ENCODE measurements at regions not wholly inside any gene's neighbourhood (a gene's known extent, or its start where the extent isn't known, plus 50 kb on each side); places are given as distances from the start of the nearest gene placed in this dataset.

DNA sequence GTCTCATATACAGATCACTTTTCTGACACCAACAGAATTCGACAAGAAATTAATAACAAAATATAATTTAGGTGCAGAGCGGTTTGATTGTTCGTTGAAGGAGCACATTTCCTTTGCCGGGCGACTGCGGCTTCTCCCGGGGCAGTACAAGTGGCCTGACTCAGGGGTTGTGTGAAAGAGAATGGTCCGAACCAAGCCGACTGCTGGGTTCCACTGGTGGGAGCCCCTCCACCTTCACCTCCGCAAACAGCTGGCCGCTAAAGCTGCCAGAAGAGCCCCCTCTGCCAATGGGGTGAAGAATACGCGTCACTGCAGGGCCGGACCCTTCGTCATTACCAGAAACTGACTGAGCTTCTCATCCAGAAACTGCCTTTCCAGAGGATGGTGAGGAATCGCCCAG lies 156.0 kb upstream of the IFNE start:
- TF ChIP-seq CTCF (IDR thresholded peaks at IDR 0.05), result no peak
- TF ChIP-seq POLR2A (IDR thresholded peaks at IDR 0.05), result no peak

Data from uterus (tissue), 2 donors.